Frontal cortex (tissue), 3 donors: ENCODE measurements at regions not wholly inside any gene's neighbourhood (a gene's known extent, or its start where the extent isn't known, plus 50 kb on each side); places are given as distances from the start of the nearest gene placed in this dataset.
"Not testable (repeated sequence)": the region's sequence is repeated elsewhere in the genome, so short reads cannot be mapped to it uniquely, and the experiment has no call there.

ENCODE experiments used
- DNase-seq, 2 donors: peaks; one replicate each; pipeline ENCODE4 v3.0.0; 2012; ENCODE audit warnings: low spot score in 2 of 2
- FAIRE-seq: peaks from 2 replicates; lab custom pipeline; 2012; peaks lifted over from hg19 to GRCh38; lab: Jason Lieb, UNC
- donor health status: control.
- donor health status: control.
- donor health status: control.

DNA sequence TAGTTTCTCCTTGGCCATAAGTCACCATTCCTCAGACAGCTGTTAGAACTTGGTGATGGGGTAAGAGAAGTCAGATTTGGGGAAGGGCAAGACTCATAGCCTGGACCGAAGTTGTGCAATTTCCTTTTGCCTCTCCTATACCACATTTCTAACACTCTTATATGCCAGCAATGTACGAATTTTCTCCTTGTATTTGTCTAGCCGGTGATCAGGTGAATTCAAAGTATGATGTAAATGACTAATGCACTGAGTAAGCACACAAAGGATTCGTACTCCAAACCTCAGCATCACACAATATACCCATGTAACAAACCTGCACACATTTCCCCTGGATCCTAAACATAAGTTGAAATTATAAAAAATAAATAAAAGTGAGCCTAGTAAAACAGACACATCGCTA is 1143.5 kb upstream of the CELF4 start:
- FAIRE-seq (no peak), DNase-seq (no peak)

DNA sequence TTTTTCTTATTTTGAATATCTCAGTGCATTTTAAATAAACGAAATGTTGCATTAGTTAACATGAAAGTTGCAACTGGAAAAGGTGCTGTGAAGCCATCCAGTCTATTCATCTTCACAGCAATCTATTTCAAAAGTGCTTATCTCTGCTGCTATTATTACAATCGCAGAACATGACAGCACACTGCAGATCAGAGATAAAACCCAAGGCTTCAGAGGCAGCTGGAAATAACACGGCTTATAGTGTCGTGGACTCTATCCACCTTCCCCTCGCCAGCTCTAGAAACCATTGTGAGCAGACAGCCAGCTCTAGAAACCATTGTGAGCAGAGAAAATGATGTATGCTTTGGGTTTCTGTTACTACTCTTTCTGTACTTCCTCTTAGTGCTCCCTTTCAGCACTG is 1140.8 kb upstream of the CELF4 start:
- FAIRE-seq, result no peak
- no peak for DNase-seq

DNA sequence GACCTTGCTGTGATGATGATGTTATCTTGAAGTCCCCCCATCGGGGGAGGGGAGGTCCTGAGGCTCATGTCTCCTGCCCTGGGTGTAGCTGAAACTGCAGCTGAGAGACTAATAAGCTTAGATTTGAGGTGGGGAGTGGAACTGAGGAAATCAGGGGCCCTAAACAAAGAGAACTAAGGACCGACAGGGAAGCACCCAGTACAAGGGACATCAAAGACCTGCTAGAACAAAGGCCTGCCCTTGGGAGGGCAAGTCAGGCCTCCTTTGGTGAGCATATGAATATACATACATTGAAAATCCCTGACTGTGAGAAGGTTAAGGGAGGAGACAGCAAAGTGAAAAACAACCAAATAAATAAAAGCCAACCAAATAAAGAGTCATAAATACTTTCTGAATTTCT is 1132.5 kb upstream of the CELF4 start:
- no peak for FAIRE-seq
- DNase-seq, result no peak

- no peak for DNase-seq
- no peak for FAIRE-seq
Observed at GRCh38 chr18:38695559-38696280, 1130.1 kb upstream of the CELF4 start.

DNA sequence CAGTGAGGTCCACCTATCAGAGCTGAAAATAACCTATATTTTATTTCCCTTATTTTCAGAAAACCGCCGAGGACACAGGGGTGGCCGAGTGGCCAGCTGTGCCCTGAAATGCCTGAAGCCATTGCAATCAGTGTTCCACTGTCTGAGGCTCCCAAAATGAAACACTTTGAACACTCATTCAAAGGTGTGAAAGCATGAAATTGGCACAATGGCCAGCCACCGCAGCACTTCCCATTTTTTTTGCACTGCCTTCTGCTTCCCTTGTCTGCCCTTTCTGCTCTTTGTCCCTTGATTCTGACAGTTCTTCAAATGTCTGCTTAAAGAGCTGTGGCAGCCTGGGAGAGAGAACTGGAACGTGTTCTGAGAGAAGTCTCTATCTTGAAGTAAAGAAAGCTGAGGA is 1127.5 kb upstream of the CELF4 start:
- no peak for DNase-seq
- no peak for FAIRE-seq

DNA sequence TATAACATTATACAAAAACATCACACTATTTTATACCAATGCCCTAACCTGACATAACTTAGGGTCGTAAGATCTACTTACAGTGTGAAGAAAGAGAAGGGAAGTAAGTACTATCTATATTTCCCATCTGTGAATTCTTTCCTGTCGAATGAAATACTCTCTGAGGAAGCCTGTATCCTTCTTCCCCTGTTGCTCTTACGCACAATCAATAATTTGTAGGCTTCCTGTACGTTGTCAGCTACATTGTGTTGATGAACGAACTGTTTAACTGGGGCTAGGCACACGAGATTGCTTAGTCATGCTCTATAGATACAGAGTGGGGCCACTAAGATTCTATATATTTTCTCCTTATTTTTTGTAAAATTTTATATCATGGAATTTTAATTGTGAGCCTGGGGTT is 1125.0 kb upstream of the CELF4 start:
- DNase-seq (no peak), FAIRE-seq (no peak)

GRCh38 chr18:38688416-38688815 is 1122.8 kb upstream of the CELF4 start:
- DNase-seq, result no peak
- no peak for FAIRE-seq

- FAIRE-seq, result no peak
- no peak for DNase-seq
Observed at GRCh38 chr18:38670486-38670885, 1104.9 kb upstream of the CELF4 start.

- DNase-seq (no peak), FAIRE-seq (no peak)
Observed at GRCh38 chr18:38664929-38665328, 1099.3 kb upstream of the CELF4 start.

- FAIRE-seq, result no peak
- DNase-seq, result no peak
Observed at GRCh38 chr18:38663682-38664081, 1098.1 kb upstream of the CELF4 start.

GRCh38 chr18:38663270-38663669 is 1097.7 kb upstream of the CELF4 start:
- FAIRE-seq, result no peak

GRCh38 chr18:38654946-38655345 is 1089.3 kb upstream of the CELF4 start:
- FAIRE-seq (no peak), DNase-seq (no peak)

More at GRCh38 chr18:38663270-38663669, 1097.7 kb upstream of the CELF4 start:
- no peak for DNase-seq

GRCh38 chr18:38651736-38652135 is 1086.1 kb upstream of the CELF4 start:
- no peak for DNase-seq
- no peak for FAIRE-seq

DNA sequence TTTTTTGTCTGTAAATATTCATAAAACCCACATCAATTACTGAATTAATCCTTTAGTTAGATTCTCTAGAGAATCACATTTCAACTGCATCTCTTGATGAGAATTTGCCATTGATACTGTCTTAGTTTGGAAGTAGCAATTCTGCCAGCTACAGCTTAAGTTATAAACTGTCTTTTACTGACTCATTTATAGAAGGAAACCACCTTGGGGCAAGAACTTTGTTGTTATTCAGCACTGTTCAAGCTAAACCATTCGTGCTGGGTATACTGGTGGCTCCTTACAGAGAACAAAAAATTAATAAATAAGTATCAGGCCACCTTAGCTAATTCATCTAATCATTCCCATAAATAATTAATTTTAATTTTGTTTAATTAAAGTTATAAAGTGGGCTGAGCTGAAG is 1082.6 kb upstream of the CELF4 start:
- no peak for DNase-seq
- no peak for FAIRE-seq

DNA sequence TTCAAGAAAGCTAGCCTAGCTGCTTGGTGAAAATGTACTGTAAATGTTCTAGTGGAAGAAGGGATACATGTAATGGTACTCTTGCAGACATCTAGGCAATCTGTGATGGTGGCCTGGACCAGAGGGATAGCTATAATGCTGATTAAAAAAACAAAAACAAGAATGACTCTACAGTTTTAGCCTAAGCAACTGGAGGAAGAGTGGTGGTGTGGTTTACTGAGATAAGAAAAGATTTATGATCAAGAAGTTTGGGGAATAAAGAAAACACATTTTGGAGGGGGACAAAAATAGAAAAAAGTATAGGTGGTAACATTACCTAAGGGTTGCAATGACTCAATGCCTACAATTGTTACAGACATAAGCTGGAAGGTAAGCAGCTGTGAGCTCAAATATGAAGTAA is 1080.7 kb upstream of the CELF4 start:
- DNase-seq, result no peak
- no peak for FAIRE-seq

- no peak for FAIRE-seq
Observed at GRCh38 chr18:38644875-38645641, 1079.5 kb upstream of the CELF4 start.

DNA sequence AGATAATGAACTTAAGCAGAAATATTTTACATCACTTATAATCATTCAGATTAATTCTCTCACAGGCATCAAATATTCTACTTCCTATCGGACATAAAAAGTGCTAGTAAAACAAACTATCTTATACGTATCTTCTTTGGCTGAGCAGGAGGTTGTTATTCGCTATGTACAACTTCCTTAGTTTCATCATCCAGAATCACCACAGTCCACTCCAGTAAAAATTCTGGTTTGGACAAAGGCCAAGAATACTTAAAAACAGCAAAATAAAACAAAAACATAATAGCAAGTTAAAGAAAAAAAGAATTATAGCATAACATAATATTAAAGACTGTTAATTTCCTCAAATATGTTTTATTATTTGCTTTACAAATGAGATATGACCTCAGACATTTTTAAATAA is 1077.1 kb upstream of the CELF4 start:
- FAIRE-seq (no peak), DNase-seq (no peak)

More at GRCh38 chr18:38644875-38645641, 1079.5 kb upstream of the CELF4 start:
- no peak for DNase-seq

DNA sequence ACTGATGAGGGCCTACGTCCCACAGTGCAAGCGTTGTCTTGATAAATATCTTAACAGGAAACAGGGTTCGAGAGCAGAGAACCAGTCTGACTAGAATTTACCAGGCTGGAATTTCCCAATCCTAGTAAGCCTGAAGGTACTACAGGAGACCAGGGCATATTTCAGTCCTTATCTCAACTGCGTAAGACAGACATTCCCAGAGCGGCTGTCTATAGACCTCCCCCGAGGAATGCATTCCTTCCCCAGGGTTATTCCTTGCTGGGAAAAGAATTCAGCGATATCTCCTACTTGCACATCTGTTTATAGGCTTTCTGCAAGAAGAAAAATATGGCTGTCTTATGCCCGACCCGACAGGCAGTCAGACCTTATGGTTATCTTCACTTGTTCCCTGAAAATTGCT is 1074.1 kb upstream of the CELF4 start:
- not testable (repeated sequence) for DNase-seq, FAIRE-seq

- DNase-seq (no peak), FAIRE-seq (no peak)
Observed at GRCh38 chr18:38635709-38636430, 1070.3 kb upstream of the CELF4 start.

DNA sequence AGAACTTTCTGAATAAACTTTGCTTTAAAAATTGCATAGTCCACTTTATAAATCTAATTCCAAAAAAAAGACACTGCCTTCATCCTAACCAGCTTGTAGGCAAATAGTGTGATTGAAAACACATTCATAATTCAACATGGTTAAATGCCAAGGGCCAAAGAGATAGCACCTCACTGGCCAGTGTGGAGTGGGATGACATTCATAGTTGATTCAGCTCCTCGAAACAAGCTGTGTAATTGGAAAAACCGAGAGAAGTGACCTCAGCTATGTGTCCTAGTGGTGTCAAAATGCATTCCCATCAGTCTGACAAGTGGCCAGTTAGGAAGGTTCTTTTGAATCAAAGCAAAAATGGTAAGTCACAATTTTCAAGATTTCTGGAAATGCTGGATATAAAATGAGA is 1068.5 kb upstream of the CELF4 start:
- no peak for FAIRE-seq
- no peak for DNase-seq

DNA sequence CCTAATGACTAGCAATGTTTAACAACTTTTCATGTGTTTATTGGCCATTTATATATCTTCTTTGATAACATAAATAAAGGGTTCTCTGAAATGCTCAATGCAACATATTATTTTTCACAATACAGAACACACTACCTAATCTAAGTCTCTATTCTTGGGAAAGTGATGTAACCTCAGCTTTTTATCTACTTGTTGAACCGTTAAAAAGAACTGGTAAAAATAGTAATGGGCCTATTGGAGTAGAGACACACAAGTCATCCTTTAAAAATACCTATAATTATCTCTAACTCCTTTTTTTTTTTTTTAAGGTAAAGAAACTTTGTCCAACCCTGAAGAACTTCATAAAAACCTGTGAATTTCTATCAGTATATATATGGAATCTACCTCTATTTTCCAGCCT is 1067.7 kb upstream of the CELF4 start:
- DNase-seq (no peak), FAIRE-seq (no peak)
